ENCODE measurements at regions not wholly inside any gene's neighbourhood (a gene's known extent, or its start where the extent isn't known, plus 50 kb on each side); places are given as distances from the start of the nearest gene placed in this dataset.

DNA sequence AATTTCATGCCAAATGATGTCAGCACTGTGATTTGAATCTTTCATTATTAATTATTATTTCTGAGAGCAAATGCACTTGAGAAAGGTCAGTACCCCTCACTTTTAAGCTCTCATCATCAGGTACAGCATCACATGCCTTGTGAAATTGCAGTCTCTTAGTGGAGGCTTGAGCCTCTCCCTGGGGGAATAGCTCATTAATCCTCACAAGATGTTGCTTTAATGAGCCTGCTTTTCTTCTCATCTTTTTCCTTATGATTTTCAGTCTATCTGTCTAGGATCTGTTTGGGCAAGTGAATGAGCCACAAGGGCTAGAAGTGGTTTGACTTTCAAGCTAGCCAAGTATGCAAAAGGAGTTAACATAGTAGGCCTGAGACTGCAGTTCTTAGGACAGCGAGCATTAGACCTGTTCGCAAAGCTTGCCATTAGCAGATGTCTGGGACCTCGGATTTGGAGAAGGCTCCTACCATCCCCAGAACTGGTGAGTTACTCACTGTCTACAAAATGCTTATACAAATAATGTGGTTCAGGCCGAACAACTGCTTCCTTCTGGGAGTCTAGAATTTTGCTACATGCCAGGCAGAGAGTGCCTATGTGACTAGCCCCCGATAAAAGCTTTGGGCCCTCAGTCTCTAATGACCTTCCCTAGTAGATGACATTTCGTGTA lies 174.5 kb downstream of the IL15 start:
- TF ChIP-seq, protein P1, sequence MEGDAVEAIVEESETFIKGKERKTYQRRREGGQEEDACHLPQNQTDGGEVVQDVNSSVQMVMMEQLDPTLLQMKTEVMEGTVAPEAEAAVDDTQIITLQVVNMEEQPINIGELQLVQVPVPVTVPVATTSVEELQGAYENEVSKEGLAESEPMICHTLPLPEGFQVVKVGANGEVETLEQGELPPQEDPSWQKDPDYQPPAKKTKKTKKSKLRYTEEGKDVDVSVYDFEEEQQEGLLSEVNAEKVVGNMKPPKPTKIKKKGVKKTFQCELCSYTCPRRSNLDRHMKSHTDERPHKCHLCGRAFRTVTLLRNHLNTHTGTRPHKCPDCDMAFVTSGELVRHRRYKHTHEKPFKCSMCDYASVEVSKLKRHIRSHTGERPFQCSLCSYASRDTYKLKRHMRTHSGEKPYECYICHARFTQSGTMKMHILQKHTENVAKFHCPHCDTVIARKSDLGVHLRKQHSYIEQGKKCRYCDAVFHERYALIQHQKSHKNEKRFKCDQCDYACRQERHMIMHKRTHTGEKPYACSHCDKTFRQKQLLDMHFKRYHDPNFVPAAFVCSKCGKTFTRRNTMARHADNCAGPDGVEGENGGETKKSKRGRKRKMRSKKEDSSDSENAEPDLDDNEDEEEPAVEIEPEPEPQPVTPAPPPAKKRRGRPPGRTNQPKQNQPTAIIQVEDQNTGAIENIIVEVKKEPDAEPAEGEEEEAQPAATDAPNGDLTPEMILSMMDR (IDR thresholded peaks at IDR 0.05) = no peak
- TF ChIP-seq ZFX (IDR thresholded peaks at IDR 0.05; ENCODE audit: borderline replicate concordance) = no peak

Data from 22Rv1 (cell line).